ENCODE measurements at regions not wholly inside any gene's neighbourhood (a gene's known extent, or its start where the extent isn't known, plus 50 kb on each side); places are given as distances from the start of the nearest gene placed in this dataset.

DNA sequence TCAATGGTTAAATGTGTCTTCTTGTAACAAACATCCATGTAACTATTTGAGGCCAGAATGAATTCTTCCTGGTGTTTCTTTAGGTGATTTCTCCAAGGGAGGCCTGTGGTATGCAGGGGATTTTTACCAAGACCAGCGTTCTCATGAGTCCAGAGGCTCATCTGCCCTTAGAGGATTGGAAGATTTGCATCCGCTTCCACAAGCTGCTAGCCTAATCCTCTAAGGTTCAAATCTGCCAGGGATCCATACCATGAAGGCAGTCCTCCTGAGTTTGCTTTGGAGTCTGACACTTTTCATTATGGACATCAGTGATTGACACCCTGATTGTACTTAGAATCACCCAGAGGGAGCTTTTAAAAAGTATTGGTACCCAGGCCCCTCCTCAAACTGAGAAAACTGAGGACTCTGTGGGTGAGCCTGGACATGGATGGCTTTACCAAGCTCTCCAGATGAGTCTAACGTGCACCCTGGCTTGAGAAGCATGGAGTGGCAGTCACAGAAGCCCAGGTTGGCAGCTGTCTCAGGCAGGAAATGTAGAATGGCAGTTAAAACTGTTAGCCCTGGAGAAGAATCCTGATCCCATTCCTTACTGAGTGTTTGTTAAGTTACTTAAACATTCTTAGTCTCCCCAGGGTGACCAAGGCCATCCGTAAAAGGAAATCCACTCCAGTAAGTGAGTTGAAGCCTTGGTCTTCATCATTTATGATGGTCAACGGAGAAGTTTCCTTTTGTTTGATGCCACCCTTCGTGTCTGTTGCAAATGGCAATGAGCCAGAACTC, 95.3 kb upstream of the RMDN2 start:
- no peak overlapping the region for H3K9ac ChIP-seq (ENCODE audit: low read depth in 2 of 2, low read length in 2 of 2)
- TF ChIP-seq, protein P1, sequence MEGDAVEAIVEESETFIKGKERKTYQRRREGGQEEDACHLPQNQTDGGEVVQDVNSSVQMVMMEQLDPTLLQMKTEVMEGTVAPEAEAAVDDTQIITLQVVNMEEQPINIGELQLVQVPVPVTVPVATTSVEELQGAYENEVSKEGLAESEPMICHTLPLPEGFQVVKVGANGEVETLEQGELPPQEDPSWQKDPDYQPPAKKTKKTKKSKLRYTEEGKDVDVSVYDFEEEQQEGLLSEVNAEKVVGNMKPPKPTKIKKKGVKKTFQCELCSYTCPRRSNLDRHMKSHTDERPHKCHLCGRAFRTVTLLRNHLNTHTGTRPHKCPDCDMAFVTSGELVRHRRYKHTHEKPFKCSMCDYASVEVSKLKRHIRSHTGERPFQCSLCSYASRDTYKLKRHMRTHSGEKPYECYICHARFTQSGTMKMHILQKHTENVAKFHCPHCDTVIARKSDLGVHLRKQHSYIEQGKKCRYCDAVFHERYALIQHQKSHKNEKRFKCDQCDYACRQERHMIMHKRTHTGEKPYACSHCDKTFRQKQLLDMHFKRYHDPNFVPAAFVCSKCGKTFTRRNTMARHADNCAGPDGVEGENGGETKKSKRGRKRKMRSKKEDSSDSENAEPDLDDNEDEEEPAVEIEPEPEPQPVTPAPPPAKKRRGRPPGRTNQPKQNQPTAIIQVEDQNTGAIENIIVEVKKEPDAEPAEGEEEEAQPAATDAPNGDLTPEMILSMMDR (IDR thresholded peaks at IDR 0.05), result no peak
- no peaks in the 10 kb centered on the region for H3K9me3 ChIP-seq
- H3K27ac ChIP-seq, result no peak overlapping the region
- H3K36me3 ChIP-seq, result no peaks in the 10 kb centered on the region
- no peaks in the 10 kb centered on the region for H3K4me1 ChIP-seq
- H3K27me3 ChIP-seq, result no peaks in the 10 kb centered on the region
- no peak overlapping the region for H3K4me3 ChIP-seq
- intact Hi-C loops (cut with DNase I), result loop anchor here (5.0 kb wide), 2 partner anchors 47 to 433 kb away; no protein-coding TSS in a partner anchor
- DNase-seq, result no peak

- intact Hi-C loops (cut with DNase I), result loop anchor here (5.0 kb wide), 2 partner anchors 47 to 433 kb away; no protein-coding TSS in a partner anchor
- TF ChIP-seq, protein P1 (IDR thresholded peaks at IDR 0.05), result no peak
- no peak overlapping the region for H3K9ac ChIP-seq (ENCODE audit: low read depth in 2 of 2, low read length in 2 of 2)
- DNase-seq, result no peak
- H3K4me3 ChIP-seq, result no peak overlapping the region
- no peaks in the 10 kb centered on the region for H3K27me3 ChIP-seq
- no peaks in the 10 kb centered on the region for H3K9me3 ChIP-seq
- no peaks in the 10 kb centered on the region for H3K36me3 ChIP-seq
- H3K4me1 ChIP-seq, result no peaks in the 10 kb centered on the region
- H3K27ac ChIP-seq, result no peak overlapping the region
Measured at GRCh38 chr2:37830636-37831035, 94.5 kb upstream of the RMDN2 start.

DNA sequence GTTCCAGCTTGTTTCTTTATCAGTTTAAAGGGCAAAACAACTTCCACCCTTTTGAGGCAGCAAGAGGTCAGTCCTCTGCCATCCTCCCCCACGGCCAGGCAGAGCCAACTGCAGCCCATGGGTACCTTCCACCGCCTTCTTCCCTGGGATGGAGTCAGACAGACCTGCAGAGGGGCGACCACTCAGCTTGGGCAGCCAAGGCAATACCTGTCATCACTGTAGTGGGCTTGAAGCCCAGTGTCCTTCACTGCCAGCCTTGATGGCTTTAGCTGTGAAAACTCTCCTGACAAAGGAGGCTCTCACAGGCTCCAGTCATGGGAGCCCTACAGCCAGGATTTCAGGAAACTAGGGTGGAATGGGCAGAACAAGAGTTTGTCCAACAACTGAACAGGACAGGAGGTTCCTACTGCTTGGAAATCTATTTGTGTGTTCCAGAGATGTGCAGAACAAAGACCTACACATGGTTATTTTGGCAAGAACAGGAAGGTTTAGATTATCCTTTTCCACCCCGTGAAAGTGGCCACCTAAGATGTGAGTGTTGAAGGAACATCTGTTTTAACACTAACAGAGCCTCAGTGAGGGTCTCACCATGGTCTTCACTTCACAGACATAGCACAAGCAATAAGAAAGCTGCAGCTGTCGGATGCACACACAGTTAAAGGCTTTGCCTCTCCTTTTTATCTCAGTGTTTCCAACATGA, 93.9 kb upstream of the RMDN2 start:
- intact Hi-C loops (cut with DNase I), result loop anchor here (5.0 kb wide), 2 partner anchors 46 to 434 kb away; no protein-coding TSS in a partner anchor
- TF ChIP-seq, protein P1 (IDR thresholded peaks at IDR 0.05), result no peak

DNA sequence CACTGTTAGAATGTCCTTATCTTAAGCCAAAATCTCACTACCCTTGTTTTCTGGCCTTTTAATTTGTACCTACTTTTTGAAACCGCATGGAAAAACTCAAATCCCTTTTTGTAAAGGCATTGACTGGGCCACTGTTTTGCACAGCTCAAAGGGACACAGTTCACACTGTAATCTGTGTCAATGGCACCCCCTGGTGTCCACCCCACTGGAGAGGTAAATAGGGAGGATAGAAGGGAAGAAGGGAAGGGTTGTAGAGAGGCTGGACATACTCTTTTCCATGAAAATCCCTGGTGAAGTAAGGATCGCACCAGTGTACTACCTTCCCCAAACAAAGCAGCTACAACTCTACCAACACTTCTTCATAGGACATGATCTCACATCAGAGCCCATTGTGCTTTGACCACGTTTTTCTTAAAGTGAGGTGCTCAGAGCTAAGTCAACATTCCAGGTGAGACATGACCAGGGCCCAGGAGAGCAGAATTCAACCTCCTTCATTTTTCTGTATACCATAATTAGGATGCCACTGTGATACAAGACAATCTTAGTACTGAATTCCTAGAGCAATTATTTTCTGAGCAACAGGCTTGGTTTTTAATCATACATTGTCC, 92.4 kb upstream of the RMDN2 start:
- Histone ChIP-seq H3K4me3 (no peak overlapping the region), H3K36me3 (no peaks in the 10 kb centered on the region), H3K9ac (ENCODE audit: low read depth in 2 of 2, low read length in 2 of 2) (no peak overlapping the region), H3K27ac (no peak overlapping the region), H3K27me3 (no peaks in the 10 kb centered on the region), H3K4me1 (no peaks in the 10 kb centered on the region), H3K9me3 (no peaks in the 10 kb centered on the region)
- peak; percentile 94 for DNase-seq
- TF ChIP-seq, protein P1 (IDR thresholded peaks at IDR 0.05), result peak; percentile 71
- intact Hi-C loops (cut with DNase I), result loop anchor here (2.0 to 5.0 kb wide), 3 partner anchors 45 to 435 kb away; no protein-coding TSS in a partner anchor

More for the DNA sequence above, 93.9 kb upstream of the RMDN2 start:
- Histone ChIP-seq H3K36me3 (no peaks in the 10 kb centered on the region), H3K9me3 (no peaks in the 10 kb centered on the region), H3K27ac (no peak overlapping the region), H3K4me3 (no peak overlapping the region), H3K9ac (ENCODE audit: low read depth in 2 of 2, low read length in 2 of 2) (no peak overlapping the region), H3K4me1 (no peaks in the 10 kb centered on the region), H3K27me3 (no peaks in the 10 kb centered on the region)
- no peak for DNase-seq

- H3K9me3 ChIP-seq, result no peaks in the 10 kb centered on the region
- TF ChIP-seq, protein P1 (IDR thresholded peaks at IDR 0.05), result no peak
- intact Hi-C loops (cut with DNase I), result loop anchor here (2.0 to 5.0 kb wide), 3 partner anchors 44 to 436 kb away; no protein-coding TSS in a partner anchor
- H3K27me3 ChIP-seq, result no peaks in the 10 kb centered on the region
- no peak overlapping the region for H3K9ac ChIP-seq (ENCODE audit: low read depth in 2 of 2, low read length in 2 of 2)
- no peak overlapping the region for H3K27ac ChIP-seq
- no peak overlapping the region for H3K4me3 ChIP-seq
- no peaks in the 10 kb centered on the region for H3K36me3 ChIP-seq
- no peak for DNase-seq
- H3K4me1 ChIP-seq, result no peaks in the 10 kb centered on the region
Measured at GRCh38 chr2:37833423-37833822, 91.7 kb upstream of the RMDN2 start.

All from colonic mucosa (tissue), 4 donors.